GM12892 (cell line): ENCODE measurements at regions not wholly inside any gene's neighbourhood (a gene's known extent, or its start where the extent isn't known, plus 50 kb on each side); places are given as distances from the start of the nearest gene placed in this dataset.

Experiments
- DNase-seq: peaks from one replicate; pipeline ENCODE4 v3.0.0; 2011; ENCODE audit not compliant: insufficient read length
- FAIRE-seq: peaks from 2 replicates; lab custom pipeline; 2011; peaks lifted over from hg19 to GRCh38; lab: Jason Lieb, UNC
- POLR2A ChIP-seq: IDR thresholded peaks from 2 replicates; pipeline ENCODE4 v1.6.1; 2011; ENCODE audit warnings: low read depth, low read length, control low read depth
- POLR2AphosphoS5 ChIP-seq: IDR thresholded peaks from 2 replicates; pipeline ENCODE4 v1.6.1; 2011; ENCODE audit warnings: low read depth, low read length, control low read depth
- TAF1 ChIP-seq: IDR thresholded peaks from 2 replicates; pipeline ENCODE4 v1.6.1; 2011; ENCODE audit warnings: low read depth, mild to moderate bottlenecking, control low read depth, low read length, borderline replicate concordance

DNA sequence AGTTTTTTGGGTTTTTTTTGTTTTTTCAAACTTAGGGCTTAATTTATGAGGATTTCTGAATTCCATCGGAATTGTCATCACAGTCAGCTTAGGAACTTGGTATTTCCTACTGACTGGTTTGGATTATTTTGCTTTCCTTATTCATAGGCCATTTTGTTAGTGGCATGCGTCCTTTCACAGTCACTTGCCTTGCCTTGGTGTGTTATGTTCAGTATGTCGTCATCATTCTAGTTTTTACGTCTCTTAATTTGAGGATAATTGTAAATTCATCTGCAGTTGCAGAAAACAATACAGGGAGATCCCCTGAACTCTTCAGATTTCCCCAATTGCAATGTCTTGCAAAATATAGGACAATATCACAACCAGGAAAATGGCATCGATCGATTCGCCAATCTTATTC is 485.3 kb downstream of the CBLN2 start:
- DNase-seq (no peak), FAIRE-seq (no peak)
- TF ChIP-seq POLR2A (no peak), TAF1 (no peak), POLR2AphosphoS5 (no peak)

DNA sequence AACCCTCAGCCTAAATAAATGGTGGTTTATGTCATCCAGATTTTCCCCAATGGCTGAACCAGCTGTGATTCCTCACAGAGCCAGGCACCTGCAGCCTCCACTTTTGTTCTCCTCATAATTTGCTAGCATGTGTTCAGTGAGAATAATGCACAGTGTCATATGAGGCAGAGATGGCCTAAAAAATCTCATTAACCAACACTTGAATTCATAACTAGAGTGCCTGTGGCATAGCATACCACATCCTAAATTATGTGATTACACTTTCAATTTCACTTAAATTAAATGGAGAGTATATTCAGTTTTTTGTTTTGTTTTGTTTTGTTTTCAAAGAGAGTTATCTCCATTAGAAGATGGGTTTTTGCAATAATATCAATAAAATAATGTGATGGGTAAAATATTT is 488.0 kb downstream of the CBLN2 start:
- FAIRE-seq, result no peak
- TF ChIP-seq TAF1 (no peak), POLR2A (no peak), POLR2AphosphoS5 (no peak)
- DNase-seq, result no peak

DNA sequence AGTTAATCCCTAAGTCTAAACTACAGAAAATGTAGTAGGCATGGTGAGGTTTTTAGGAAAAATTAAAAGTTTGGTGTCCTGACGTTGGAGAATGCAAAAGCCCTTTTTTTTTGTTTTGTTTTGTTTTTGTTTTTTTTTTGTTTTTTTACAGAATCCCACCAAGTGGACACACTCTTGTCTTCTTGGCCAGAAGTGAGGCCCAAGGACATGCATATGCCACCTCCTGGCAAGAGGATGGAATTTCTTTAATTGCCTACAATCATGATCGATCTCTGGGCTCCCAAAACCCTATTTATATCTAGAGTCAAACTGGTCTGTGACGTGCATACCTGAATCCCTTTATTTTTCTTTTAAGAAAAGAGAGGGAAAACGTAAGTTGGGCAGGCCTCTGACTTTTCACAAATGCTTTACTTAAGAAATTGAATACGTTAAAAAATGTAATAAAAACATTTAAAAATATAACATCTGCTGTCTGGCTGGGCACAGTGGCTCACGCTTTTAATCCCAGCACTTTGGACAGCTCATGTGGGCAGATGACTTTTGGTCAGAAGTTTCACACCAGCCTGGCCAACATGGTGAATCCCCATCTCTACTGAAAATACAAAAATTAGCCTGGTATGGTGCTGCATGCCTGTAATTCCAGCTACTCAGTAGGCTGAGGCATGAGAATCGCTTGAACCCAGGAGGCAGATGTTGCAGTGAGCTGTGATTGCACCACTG is 502.7 kb downstream of the CBLN2 start:
- no peak for TF ChIP-seq POLR2A
- DNase-seq (no peak), FAIRE-seq (no peak)

DNA sequence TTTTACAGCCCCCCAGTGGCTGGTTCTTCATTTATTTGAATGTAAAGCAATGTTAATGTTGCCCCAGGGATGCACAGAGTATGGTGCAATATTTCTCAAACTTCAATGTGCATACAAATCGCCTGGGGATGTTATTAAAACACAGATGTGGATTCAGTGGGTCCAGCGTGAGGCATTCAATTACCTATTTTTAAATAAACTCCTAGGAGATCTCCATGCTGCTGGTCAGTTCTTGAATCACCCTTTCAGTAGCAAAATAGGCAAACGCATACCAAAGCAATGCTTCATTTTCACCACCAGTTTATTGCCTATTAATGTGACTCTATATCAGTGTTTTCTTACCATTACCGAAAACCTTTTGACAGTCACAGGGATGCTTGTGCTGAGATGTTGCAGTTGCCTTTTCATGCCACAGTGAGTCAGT is 530.7 kb downstream of the CBLN2 start:
- TF ChIP-seq TAF1, result no peak
- no peak for TF ChIP-seq POLR2AphosphoS5
- TF ChIP-seq POLR2A, result no peak
- FAIRE-seq, result no peak
- no peak for DNase-seq

DNA sequence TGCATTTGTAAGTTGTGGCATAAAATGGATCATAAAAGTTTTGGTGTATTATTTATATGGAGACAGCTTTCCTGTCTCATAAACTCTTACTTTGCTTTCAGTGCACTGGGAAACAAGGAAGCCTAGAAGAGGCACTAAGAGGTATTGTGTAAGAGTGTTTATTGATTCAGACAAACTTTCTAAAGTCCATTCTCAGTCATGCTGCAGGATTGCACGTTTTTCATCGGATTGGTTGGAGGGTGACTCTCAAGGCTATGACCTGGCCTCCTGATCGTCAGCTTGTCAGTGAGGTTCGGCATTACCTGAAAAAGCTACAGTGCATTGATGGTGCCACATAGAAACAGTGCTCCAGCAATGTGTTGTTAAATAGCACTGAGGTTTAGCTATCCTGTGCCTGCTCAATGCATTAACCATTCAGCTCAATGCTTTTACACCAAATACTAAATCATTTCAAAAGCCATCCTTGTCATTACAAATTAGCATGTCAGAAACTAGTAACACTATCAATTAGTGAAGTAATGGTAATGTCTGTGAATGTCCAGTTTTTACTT is 545.5 kb downstream of the CBLN2 start:
- FAIRE-seq (no peak), DNase-seq (no peak)
- TF ChIP-seq POLR2AphosphoS5 (no peak), POLR2A (no peak), TAF1 (no peak)

DNA sequence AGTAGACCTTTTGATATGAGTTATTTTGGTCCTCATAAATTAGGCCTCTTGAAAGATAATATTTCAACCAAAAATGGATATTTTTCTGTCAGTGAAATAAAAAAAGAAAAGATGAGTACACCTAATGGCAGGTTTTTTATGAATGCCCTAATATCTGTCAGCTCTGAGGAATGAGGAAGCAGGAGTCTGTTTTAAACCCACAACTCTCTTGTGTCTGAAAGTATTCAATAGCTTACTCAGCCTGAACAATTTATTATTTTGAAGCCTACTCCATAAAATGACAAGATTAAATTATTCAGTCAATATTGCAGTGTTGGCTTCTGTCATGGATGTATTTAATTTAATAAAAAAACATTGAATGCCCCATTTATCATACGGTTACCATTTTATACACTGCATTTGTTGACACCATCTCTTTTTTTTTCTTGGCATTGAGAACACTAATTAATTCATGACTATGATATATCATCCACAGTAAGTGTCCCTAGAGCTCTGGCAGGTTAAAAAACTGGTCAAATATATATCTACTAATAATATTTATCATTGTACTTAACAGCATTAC is 548.2 kb downstream of the CBLN2 start:
- FAIRE-seq (no peak), DNase-seq (no peak)
- no peak for TF ChIP-seq POLR2AphosphoS5
- TF ChIP-seq TAF1, result no peak
- no peak for TF ChIP-seq POLR2A

DNA sequence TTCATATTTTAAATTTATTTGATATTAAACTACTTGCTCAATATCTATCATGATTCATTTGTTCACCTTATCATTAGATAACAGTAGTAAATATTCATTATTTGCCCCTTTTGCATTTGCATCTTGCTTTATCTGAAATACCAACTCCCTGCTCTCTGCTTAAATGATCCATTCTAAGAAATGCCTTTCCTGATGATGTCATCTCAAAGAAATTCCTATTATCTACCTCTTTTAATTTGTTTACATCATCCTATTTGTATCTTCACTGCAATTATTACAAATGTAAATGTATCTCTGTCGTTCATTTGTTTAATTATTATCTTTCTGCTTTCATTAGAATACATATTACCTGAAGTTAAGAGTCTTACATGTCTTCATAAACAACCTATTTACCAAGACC is 549.9 kb downstream of the CBLN2 start:
- FAIRE-seq (no peak), DNase-seq (no peak)
- TF ChIP-seq POLR2AphosphoS5, result no peak
- TF ChIP-seq TAF1, result no peak
- no peak for TF ChIP-seq POLR2A

DNA sequence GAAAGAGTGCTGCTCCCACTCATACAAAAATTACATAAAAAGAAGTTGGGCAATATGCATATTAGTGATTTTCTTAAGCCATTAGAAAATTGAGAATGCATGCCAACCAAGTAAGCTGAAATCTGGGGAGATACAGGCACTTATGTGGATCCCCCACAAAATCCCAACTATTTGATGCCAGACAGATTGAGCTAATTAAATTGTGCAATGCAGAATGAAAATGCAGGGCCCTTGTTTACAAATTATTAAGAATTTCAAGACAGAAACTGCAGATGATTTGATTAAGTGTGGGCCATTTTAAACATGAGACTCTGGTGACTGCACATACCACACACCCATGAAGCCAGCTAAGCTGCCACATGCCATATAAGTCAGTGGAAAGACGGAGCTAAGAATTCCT is 554.5 kb downstream of the CBLN2 start:
- TF ChIP-seq POLR2AphosphoS5, result no peak
- no peak for TF ChIP-seq TAF1
- TF ChIP-seq POLR2A, result no peak
- no peak for DNase-seq
- FAIRE-seq, result no peak

DNA sequence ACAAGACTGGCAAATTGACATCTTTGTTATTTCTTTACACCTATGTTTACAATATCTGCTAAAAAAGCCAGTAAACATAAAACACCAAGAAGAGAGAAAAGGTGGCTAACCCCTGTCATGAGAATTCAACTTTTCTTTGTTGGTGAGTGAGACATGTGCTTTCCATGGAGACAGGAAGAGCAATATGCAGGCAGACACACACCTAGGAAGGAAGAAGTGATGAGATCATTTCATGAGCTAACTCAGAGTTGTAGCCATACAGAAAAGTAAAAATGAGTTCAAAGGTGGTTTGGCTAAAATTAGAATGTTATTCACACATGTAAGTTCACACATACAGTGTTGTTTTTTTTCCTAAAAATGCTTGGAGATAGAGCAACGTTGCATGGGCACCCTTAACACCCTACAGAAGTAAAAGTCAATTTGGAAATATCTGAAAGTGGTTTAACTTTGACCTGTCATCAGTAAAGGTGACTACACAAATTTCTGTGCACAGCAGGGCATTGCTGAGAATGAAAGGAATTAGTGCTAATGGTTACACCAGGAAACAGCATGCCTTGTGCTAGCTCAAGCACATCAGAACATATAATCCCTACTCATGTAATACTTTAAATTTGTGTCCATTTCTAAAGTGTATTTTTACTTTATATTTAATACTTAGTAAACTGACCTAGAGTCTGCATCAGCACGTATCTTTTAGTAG is 557.6 kb downstream of the CBLN2 start:
- TF ChIP-seq POLR2A (no peak), TAF1 (no peak), POLR2AphosphoS5 (no peak)
- FAIRE-seq (no peak), DNase-seq (no peak)

DNA sequence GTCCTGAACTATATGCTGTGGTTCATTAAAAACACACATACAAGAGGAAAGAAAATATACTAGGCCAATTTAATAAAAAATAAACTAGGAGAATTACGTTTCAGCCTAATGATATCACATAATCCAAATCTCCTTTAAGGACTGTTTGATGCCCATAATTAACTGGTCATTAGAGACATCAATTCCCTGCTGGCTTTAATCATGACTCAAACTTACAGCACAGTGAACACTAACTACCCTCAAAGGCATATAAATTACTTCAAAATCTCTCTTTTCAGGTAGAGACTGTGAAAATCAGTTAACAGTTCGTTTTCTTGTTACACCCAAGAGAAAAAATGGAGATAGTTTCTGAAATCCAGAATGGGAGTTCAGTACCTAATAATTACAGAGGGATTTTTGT is 567.4 kb downstream of the CBLN2 start:
- FAIRE-seq (no peak), DNase-seq (no peak)
- TF ChIP-seq TAF1, result no peak
- no peak for TF ChIP-seq POLR2A
- TF ChIP-seq POLR2AphosphoS5, result no peak

DNA sequence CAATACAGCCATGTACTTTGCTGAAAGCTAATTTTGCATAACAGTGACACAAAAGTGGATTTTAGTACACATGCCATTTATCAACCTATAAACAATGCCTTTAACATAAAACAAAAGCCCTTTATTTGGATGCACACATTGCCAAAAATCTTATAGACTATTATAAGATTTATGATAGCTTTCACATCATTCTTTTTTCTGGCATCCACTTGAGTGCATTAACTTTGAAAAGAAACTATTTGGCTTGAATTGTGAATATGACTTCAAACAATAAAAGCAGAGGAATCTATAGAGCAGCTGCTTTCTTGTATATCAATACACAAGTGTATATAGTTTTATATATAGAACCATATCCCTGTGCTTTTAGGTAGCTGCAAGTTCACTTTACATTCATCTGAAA is 577.4 kb downstream of the CBLN2 start:
- no peak for DNase-seq
- TF ChIP-seq TAF1 (no peak), POLR2A (no peak), POLR2AphosphoS5 (no peak)
- FAIRE-seq, result no peak

DNA sequence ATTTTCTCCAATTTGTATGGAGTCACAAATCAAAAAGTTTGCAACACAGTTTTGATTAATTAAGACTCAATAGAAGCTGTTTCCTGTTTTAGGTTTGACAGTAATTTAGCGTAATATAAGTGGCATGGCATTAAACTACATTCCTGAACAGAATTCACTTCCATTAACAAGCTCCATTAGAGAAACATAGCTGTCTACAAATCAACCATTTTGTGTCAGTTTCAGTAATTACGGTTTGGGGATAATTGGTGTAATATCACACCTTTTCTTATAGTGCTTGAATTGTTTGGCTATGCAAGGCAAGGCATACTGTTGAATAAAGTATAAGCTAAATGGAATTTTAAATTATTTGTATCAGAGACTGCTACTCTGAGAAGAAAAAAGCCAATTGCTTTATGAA is 585.5 kb downstream of the CBLN2 start:
- TF ChIP-seq TAF1, result no peak
- TF ChIP-seq POLR2AphosphoS5, result no peak
- no peak for TF ChIP-seq POLR2A
- DNase-seq (no peak), FAIRE-seq (no peak)
